ENCODE measurements at regions not wholly inside any gene's neighbourhood (a gene's known extent, or its start where the extent isn't known, plus 50 kb on each side); places are given as distances from the start of the nearest gene placed in this dataset.

GRCh38 chr9:129338724-129339430 is 160.8 kb upstream of the IER5L start:
- no peak for DNase-seq

GRCh38 chr9:129337336-129338140 is 159.5 kb upstream of the IER5L start:
- DNase-seq: no peak

- DNase-seq: peak; percentile 27
These were observed 158.7 kb upstream of the IER5L start for GRCh38 chr9:129336601-129337331.

GRCh38 chr9:129336130-129336528 is 158.1 kb upstream of the IER5L start:
- no peak for DNase-seq

GRCh38 chr9:129335464-129336129 is 157.5 kb upstream of the IER5L start:
- no peak for DNase-seq

GRCh38 chr9:129334105-129334935 is 156.3 kb upstream of the IER5L start:
- DNase-seq: no peak

- no peak for DNase-seq
These were observed 155.6 kb upstream of the IER5L start for GRCh38 chr9:129333617-129334104.

- no peak for DNase-seq
These were observed 154.5 kb upstream of the IER5L start for GRCh38 chr9:129332581-129332980.

- DNase-seq: no peak
These were observed 153.9 kb upstream of the IER5L start for GRCh38 chr9:129331772-129332500.

- DNase-seq: no peak
These were observed 153.4 kb upstream of the IER5L start for GRCh38 chr9:129331493-129331765.

- DNase-seq: no peak
These were observed 152.8 kb upstream of the IER5L start for GRCh38 chr9:129330711-129331492.

- no peak for DNase-seq
These were observed 150.4 kb upstream of the IER5L start for GRCh38 chr9:129328355-129329042.

- no peak for DNase-seq
These were observed 149.7 kb upstream of the IER5L start for GRCh38 chr9:129327552-129328328.

- no peak for DNase-seq
These were observed 148.3 kb upstream of the IER5L start for GRCh38 chr9:129326061-129327005.

GRCh38 chr9:129324808-129325502 is 146.9 kb upstream of the IER5L start:
- no peak for DNase-seq

GRCh38 chr9:129323999-129324553 is 146.0 kb upstream of the IER5L start:
- DNase-seq: no peak

GRCh38 chr9:129323376-129323998 is 145.4 kb upstream of the IER5L start:
- DNase-seq: no peak

Data from stimulated activated CD4-positive, alpha-beta T cell treated with anti-CD3 and anti-CD28 coated beads, Interleukin-12 subunit alpha, Interleukin-12 subunit beta, amount 100 ng/mL, for 4 hours (primary cell).